ENCODE measurements at regions not wholly inside any gene's neighbourhood (a gene's known extent, or its start where the extent isn't known, plus 50 kb on each side); places are given as distances from the start of the nearest gene placed in this dataset.

DNA sequence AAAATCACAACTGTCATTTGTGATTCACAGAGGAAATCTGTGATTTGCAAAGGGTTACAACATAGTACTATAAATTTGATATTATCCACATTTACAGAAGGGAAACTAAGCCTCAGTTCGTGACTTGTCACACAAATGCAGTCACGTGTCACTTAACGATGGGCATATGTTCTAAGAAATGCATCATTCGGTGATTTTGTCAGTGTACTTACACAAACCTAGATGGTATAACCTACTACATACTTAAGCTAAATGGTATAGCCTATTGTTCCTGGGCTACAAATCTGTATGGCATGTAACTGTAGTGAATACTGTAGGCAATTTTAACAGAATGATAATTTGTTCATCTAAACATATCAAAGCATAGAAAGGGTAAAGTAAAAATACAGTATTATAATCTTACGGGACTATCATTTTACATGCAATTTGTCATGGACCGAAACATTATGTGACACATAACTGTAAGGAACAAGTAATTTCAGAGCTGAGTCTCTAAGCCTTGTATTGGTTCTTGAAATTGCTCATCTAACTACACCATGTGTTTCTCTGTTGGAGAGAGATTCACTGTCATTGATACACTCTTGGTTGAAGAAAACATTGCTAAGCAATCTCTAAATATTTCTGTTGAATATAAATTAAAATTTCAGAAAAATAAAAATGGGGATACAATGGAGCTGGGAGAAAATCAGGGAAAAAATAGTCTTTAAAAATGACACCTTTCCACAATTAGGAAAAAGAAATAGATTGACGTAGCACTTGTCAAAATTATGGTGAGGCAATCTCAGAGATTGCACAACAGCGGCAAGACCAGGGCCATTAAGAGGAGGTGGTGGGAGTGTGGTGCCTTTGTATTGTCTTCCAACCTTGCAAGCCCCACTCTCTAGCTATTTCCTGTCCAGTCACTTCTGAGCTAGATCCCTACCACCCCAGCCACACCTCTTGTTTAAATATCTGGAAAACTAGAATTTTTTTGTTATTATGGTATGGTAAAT, 645.8 kb upstream of the TBL1XR1 start:
- Histone ChIP-seq H3K9me2 (replicated peaks; ENCODE audit: control insufficient read depth, low read length) (no peaks in the 10 kb centered on the region), H3K79me2 (ENCODE audit: control insufficient read depth, low read length) (no peaks in the 10 kb centered on the region), H3F3A (ENCODE audit: control insufficient read depth, insufficient read depth) (no peaks in the 10 kb centered on the region), H3K9me3 (ENCODE audit: control insufficient read depth, insufficient read depth, low read length) (no peaks in the 10 kb centered on the region), H3K27ac (ENCODE audit: low read depth, low read length) (no peak overlapping the region), H3K4me2 (ENCODE audit: low read length) (no peak overlapping the region), H3K27me3 (ENCODE audit: control insufficient read depth, low read length) (no peaks in the 10 kb centered on the region), H3K4me1 (ENCODE audit: control insufficient read depth, low read length) (peaks cover 9% of the 10 kb centered on the region), H4K20me1 (ENCODE audit: control insufficient read depth, insufficient read depth, low read depth, low read length) (no peaks in the 10 kb centered on the region), H3K4me3 (ENCODE audit: low read length) (no peak overlapping the region), H3K36me3 (ENCODE audit: control insufficient read depth, low read length) (no peaks in the 10 kb centered on the region)
- TF ChIP-seq EZH2phosphoT487 (IDR thresholded peaks at IDR 0.05; ENCODE audit: borderline replicate concordance, low read length), result no peak
- TF ChIP-seq, protein P1, sequence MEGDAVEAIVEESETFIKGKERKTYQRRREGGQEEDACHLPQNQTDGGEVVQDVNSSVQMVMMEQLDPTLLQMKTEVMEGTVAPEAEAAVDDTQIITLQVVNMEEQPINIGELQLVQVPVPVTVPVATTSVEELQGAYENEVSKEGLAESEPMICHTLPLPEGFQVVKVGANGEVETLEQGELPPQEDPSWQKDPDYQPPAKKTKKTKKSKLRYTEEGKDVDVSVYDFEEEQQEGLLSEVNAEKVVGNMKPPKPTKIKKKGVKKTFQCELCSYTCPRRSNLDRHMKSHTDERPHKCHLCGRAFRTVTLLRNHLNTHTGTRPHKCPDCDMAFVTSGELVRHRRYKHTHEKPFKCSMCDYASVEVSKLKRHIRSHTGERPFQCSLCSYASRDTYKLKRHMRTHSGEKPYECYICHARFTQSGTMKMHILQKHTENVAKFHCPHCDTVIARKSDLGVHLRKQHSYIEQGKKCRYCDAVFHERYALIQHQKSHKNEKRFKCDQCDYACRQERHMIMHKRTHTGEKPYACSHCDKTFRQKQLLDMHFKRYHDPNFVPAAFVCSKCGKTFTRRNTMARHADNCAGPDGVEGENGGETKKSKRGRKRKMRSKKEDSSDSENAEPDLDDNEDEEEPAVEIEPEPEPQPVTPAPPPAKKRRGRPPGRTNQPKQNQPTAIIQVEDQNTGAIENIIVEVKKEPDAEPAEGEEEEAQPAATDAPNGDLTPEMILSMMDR (IDR thresholded peaks at IDR 0.05; ENCODE audit: low read depth, low read length, poor library complexity, severe bottlenecking), result no peak

DNA sequence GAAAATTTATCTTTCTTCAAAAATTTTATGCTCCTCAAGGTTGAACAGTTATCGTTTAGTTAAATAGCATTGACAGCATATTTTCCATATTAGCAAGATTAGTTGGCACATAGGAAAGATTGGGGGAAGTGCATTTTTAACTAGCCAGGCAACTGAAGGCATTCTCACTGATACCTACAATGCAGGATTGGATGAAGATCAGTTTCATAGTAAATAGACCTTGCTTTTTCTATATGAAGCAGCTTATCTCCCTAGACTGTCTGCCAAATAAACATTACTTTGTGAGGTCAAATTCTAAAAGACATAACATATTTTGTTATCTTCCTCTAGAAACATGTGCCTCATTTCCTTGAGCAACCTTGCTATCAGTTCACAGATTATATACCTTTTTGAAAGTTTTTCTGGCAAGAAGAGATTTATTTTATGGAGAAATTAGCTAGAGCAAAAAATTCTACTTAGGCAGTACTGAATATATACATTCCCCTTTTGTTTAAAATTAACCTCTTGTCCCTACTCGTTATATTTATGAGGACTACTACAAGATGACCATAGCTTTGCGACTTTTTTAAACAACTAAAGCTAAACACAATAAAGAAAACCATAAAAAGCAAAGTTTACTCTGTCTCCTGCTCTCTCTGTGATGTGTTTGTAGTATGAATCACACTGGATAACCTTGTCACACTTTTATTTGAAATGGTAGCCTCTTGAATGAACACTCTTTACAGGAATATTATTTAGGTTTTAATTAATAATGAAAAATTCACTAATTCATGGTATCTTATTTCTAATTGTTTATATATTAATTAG, 654.9 kb upstream of the TBL1XR1 start:
- H3K27ac ChIP-seq (ENCODE audit: low read depth, low read length), result no peak overlapping the region

DNA sequence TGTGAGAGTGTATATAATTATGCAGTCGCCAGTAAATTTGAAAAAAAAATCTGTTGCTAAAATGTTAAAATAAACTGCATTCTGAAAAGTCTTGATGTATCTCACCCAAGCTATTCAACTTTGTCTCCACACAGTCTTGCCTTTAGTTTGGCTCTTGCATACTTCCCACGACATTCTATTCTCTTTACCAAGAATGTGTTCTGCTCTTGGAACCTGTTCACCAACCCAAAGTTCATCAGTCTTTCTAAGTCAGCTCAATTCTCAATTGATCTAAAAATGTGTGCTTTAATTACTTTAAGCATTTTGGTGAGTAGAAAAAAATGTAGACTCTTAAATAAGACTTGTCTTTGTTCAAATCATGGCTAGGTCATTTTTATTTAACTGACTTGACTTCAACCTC, 657.7 kb upstream of the TBL1XR1 start:
- Histone ChIP-seq H3K27ac (ENCODE audit: low read depth, low read length) (no peak overlapping the region), H3K27me3 (ENCODE audit: control insufficient read depth, low read length) (no peaks in the 10 kb centered on the region), H3K4me1 (ENCODE audit: control insufficient read depth, low read length) (no peaks in the 10 kb centered on the region), H3K4me3 (ENCODE audit: low read length) (no peak overlapping the region), H3F3A (ENCODE audit: control insufficient read depth, insufficient read depth) (no peaks in the 10 kb centered on the region), H3K36me3 (ENCODE audit: control insufficient read depth, low read length) (no peaks in the 10 kb centered on the region), H3K9me2 (replicated peaks; ENCODE audit: control insufficient read depth, low read length) (no peaks in the 10 kb centered on the region), H3K4me2 (ENCODE audit: low read length) (no peak overlapping the region), H4K20me1 (ENCODE audit: control insufficient read depth, insufficient read depth, low read depth, low read length) (no peaks in the 10 kb centered on the region), H3K9me3 (ENCODE audit: control insufficient read depth, insufficient read depth, low read length) (no peaks in the 10 kb centered on the region), H3K79me2 (ENCODE audit: control insufficient read depth, low read length) (no peaks in the 10 kb centered on the region)
- no peak for TF ChIP-seq EZH2phosphoT487 (IDR thresholded peaks at IDR 0.05; ENCODE audit: borderline replicate concordance, low read length)
- TF ChIP-seq, protein P1 (IDR thresholded peaks at IDR 0.05; ENCODE audit: low read depth, low read length, poor library complexity, severe bottlenecking), result no peak

More for the DNA sequence above, 654.9 kb upstream of the TBL1XR1 start:
- Histone ChIP-seq H3K4me2 (ENCODE audit: low read length) (no peak overlapping the region), H4K20me1 (ENCODE audit: control insufficient read depth, insufficient read depth, low read depth, low read length) (no peaks in the 10 kb centered on the region), H3K27me3 (ENCODE audit: control insufficient read depth, low read length) (no peaks in the 10 kb centered on the region), H3K4me3 (ENCODE audit: low read length) (no peak overlapping the region), H3K79me2 (ENCODE audit: control insufficient read depth, low read length) (no peaks in the 10 kb centered on the region), H3F3A (ENCODE audit: control insufficient read depth, insufficient read depth) (no peaks in the 10 kb centered on the region), H3K4me1 (ENCODE audit: control insufficient read depth, low read length) (no peaks in the 10 kb centered on the region), H3K36me3 (ENCODE audit: control insufficient read depth, low read length) (no peaks in the 10 kb centered on the region), H3K9me2 (replicated peaks; ENCODE audit: control insufficient read depth, low read length) (no peaks in the 10 kb centered on the region), H3K9me3 (ENCODE audit: control insufficient read depth, insufficient read depth, low read length) (no peaks in the 10 kb centered on the region)
- TF ChIP-seq, protein P1 (IDR thresholded peaks at IDR 0.05; ENCODE audit: low read depth, low read length, poor library complexity, severe bottlenecking), result no peak
- no peak for TF ChIP-seq EZH2phosphoT487 (IDR thresholded peaks at IDR 0.05; ENCODE audit: borderline replicate concordance, low read length)
